ENCODE measurements at regions not wholly inside any gene's neighbourhood (a gene's known extent, or its start where the extent isn't known, plus 50 kb on each side); places are given as distances from the start of the nearest gene placed in this dataset.

GRCh38 chr9:111233963-111234362 lies 96.1 kb downstream of the OR2K2 start:
- H3K4me3 ChIP-seq (ENCODE audit: low read depth, low read length) = no peak overlapping the region
- DNase-seq (ENCODE audit: low read depth) = no peak
- in situ Hi-C loops (cut with HindIII; ENCODE audit: low sequenced_read_pairs) = no loop called here
- TF ChIP-seq CTCF (IDR thresholded peaks at IDR 0.05; ENCODE audit: low read depth, low read length, missing control alignments) = no peak

- in situ Hi-C loops (cut with HindIII; ENCODE audit: low sequenced_read_pairs) = no loop called here
- peak; percentile 6 for DNase-seq (ENCODE audit: low read depth)
- no peak for TF ChIP-seq CTCF (IDR thresholded peaks at IDR 0.05; ENCODE audit: low read depth, low read length, missing control alignments)
- no peak overlapping the region for H3K4me3 ChIP-seq (ENCODE audit: low read depth, low read length)
These were observed 96.8 kb downstream of the OR2K2 start for GRCh38 chr9:111232997-111233790.

GRCh38 chr9:111231801-111232580 lies 98.0 kb downstream of the OR2K2 start:
- H3K4me3 ChIP-seq (ENCODE audit: low read depth, low read length) = no peak overlapping the region
- no peak for DNase-seq (ENCODE audit: low read depth)
- in situ Hi-C loops (cut with HindIII; ENCODE audit: low sequenced_read_pairs) = no loop called here
- TF ChIP-seq CTCF (IDR thresholded peaks at IDR 0.05; ENCODE audit: low read depth, low read length, missing control alignments) = no peak

GRCh38 chr9:111222757-111223156 lies 107.3 kb downstream of the OR2K2 start:
- TF ChIP-seq CTCF (IDR thresholded peaks at IDR 0.05; ENCODE audit: low read depth, low read length, missing control alignments) = no peak
- in situ Hi-C loops (cut with HindIII; ENCODE audit: low sequenced_read_pairs) = no loop called here
- no peak overlapping the region for H3K4me3 ChIP-seq (ENCODE audit: low read depth, low read length)
- no peak for DNase-seq (ENCODE audit: low read depth)

- no peak for DNase-seq (ENCODE audit: low read depth)
- TF ChIP-seq CTCF (IDR thresholded peaks at IDR 0.05; ENCODE audit: low read depth, low read length, missing control alignments) = no peak
- no peak overlapping the region for H3K4me3 ChIP-seq (ENCODE audit: low read depth, low read length)
These were observed 117.2 kb downstream of the OR2K2 start for GRCh38 chr9:111212874-111213273.

GRCh38 chr9:111198936-111199335 lies 131.1 kb downstream of the OR2K2 start:
- DNase-seq (ENCODE audit: low read depth) = no peak
- no peak for TF ChIP-seq CTCF (IDR thresholded peaks at IDR 0.05; ENCODE audit: low read depth, low read length, missing control alignments)
- no peak overlapping the region for H3K4me3 ChIP-seq (ENCODE audit: low read depth, low read length)
- in situ Hi-C loops (cut with HindIII; ENCODE audit: low sequenced_read_pairs) = no loop called here

More at GRCh38 chr9:111212874-111213273, 117.2 kb downstream of the OR2K2 start:
- in situ Hi-C loops (cut with HindIII; ENCODE audit: low sequenced_read_pairs) = no loop called here

All from astrocyte of the cerebellum (primary cell).